ENCODE measurements at regions not wholly inside any gene's neighbourhood (a gene's known extent, or its start where the extent isn't known, plus 50 kb on each side); places are given as distances from the start of the nearest gene placed in this dataset.

DNA sequence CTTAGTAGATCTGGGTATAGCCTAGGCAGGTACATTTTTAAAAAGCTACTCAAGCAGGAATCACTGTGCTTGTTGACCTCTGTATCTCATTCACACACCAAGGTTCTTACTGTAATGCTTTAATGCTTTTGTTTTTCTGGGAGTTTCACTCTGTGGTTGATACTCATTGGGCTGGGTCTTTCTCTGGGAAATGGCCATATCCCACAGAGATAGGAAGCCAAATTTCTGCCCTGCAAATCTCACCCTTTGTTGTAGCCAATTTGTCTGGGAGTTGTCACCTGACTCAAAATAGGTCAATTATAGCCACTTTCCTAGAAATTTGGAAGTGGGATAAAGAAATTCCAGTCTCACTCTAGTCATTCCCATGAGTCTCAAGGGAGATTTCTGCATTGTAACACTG is 195.8 kb upstream of the BDNF start:
- TF ChIP-seq POLR2A (IDR thresholded peaks at IDR 0.05) = no peak
- TF ChIP-seq, protein P1, sequence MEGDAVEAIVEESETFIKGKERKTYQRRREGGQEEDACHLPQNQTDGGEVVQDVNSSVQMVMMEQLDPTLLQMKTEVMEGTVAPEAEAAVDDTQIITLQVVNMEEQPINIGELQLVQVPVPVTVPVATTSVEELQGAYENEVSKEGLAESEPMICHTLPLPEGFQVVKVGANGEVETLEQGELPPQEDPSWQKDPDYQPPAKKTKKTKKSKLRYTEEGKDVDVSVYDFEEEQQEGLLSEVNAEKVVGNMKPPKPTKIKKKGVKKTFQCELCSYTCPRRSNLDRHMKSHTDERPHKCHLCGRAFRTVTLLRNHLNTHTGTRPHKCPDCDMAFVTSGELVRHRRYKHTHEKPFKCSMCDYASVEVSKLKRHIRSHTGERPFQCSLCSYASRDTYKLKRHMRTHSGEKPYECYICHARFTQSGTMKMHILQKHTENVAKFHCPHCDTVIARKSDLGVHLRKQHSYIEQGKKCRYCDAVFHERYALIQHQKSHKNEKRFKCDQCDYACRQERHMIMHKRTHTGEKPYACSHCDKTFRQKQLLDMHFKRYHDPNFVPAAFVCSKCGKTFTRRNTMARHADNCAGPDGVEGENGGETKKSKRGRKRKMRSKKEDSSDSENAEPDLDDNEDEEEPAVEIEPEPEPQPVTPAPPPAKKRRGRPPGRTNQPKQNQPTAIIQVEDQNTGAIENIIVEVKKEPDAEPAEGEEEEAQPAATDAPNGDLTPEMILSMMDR (IDR thresholded peaks at IDR 0.05) = no peak

Measured in Peyer's patch (tissue), 4 donors.